Fibroblast of villous mesenchyme (primary cell): ENCODE measurements at regions not wholly inside any gene's neighbourhood (a gene's known extent, or its start where the extent isn't known, plus 50 kb on each side); places are given as distances from the start of the nearest gene placed in this dataset.

Experiments
- DNase-seq: peaks from one replicate; pipeline ENCODE4 v3.0.0-alpha.2; 2010; ENCODE audit warnings: low read depth
- H3K4me3 ChIP-seq: 2 replicates; pipeline ENCODE4 v1.5.1; 2011; ENCODE audit warnings: low read depth, mild to moderate bottlenecking, low read length
- TF ChIP-seq, protein P1 (sequence below): IDR thresholded peaks from 2 replicates; pipeline ENCODE4 v1.5.1; 2012; ENCODE audit warnings: low read depth, mild to moderate bottlenecking, low read length; ENCODE audit not compliant: insufficient read depth

DNA sequence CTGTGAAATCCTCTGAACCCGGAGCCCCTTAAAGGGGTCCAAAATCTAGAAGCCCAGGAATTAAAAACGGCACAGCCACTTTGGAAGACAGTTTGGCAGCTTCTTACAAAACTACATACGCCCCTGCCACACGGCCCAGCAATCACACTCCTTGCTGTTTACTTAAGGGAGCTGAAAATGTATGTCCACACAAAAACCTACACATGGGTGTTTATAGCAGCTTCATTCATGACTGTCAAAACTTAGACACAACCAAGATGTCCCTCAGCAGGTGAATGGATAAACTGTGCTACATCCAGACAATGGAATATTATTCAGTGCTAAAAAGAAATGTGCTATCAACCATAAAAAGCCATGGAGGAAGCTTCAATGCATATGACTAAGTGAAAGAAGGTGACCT, 162.5 kb downstream of the NUP210 start:
- TF ChIP-seq, protein P1, sequence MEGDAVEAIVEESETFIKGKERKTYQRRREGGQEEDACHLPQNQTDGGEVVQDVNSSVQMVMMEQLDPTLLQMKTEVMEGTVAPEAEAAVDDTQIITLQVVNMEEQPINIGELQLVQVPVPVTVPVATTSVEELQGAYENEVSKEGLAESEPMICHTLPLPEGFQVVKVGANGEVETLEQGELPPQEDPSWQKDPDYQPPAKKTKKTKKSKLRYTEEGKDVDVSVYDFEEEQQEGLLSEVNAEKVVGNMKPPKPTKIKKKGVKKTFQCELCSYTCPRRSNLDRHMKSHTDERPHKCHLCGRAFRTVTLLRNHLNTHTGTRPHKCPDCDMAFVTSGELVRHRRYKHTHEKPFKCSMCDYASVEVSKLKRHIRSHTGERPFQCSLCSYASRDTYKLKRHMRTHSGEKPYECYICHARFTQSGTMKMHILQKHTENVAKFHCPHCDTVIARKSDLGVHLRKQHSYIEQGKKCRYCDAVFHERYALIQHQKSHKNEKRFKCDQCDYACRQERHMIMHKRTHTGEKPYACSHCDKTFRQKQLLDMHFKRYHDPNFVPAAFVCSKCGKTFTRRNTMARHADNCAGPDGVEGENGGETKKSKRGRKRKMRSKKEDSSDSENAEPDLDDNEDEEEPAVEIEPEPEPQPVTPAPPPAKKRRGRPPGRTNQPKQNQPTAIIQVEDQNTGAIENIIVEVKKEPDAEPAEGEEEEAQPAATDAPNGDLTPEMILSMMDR: no peak
- no peak overlapping the region for H3K4me3 ChIP-seq
- no peak for DNase-seq

DNA sequence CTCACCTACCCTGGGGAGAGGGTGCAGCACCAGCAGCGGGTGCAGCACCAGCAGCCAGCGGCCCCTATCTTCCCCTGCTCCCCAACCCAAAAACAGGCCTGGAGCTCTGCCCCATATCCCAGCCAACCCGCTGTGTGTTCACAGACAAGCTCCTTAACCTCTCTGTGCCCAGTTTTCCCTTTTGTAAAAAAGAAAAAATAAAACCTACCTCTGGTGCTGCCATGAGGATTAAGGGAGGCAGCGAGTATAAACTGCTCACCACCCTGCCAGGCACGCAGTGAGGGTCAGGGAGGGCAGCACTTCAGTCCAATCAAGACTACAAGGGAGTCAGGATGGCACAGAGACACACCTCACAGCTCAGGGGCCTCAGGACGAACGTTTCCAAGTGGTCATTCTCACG, 163.3 kb downstream of the NUP210 start:
- H3K4me3 ChIP-seq: no peak overlapping the region
- TF ChIP-seq, protein P1: no peak
- DNase-seq: no peak

DNA sequence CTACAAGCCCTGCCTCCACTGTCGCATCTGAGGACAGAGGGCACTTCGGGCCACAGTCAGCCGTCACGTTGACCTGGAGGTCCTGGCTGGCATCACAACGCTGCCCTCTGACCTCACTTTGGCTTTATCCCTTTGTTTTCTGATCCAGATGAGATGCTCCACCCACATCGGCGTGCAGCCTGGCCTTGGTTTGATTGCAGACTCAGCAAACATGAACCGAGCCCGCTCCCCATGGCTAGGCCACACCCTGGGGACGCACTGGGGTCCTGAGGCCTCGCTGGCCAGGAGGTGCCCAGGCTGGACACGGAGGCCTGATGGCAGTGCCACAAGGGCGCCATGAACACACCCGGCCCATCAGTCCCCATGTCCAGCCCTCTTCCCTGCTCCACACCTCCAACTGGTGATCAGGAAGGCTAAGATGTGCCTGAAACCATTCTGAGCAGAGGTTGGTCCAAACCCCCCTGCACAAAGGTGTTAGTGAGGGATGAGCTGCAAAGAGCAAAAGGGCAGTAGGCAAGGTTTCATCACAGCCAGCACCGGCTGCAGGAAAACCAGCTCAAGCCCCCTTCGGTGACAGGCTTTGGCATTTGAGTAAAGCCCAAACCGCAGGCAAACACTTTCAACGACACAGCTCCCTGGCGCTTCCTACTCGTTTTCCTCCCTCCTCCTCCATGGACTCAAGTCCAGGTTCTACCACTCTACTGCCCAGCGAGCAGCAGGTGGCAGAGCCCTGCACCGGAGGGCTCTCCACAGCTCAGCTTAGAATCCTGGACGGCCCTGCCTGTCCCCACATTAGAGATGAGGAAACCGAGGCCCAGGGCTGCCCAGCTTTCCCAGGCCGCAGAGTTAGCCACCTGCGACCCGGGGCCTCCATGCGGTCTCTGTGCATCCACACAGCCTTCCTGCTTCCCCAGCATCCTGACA, 165.8 kb downstream of the NUP210 start:
- no peak for DNase-seq
- H3K4me3 ChIP-seq: no peak overlapping the region
- TF ChIP-seq, protein P1: no peak

DNA sequence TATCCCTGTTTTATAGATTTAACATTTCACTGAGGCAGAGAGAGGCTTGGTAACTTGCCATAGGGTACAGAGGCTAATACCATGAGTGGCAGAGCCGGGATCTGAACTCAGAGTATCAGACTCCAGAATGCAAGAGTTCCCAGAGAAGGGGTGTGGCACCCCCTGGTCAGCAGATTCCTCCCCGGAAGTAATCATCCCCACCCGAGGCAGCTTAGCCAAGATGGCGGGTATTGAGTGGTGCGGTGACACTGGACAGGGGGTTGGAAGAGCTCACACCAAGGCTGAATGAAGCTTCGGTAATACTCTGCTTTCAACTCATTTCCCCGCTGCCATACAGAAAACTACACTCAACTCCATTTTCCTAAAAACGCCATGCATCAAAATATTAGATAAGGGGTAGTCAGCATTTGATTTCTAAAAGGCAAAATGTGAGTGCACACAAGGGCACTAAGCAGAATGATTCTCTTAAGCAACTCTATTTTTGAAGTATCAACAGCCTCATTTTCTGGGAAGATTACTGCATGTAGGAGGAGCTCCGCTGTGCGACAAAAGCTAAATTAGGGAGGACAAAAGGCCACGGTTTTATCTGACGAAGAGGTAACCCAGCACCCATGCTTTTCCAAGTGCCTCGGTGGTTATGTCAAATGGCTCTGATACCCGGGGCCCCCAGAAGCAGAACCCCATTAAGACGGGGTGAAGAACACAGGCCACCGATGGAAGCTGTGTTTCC, 166.7 kb downstream of the NUP210 start:
- no peak overlapping the region for H3K4me3 ChIP-seq
- DNase-seq: no peak
- TF ChIP-seq, protein P1: no peak

DNA sequence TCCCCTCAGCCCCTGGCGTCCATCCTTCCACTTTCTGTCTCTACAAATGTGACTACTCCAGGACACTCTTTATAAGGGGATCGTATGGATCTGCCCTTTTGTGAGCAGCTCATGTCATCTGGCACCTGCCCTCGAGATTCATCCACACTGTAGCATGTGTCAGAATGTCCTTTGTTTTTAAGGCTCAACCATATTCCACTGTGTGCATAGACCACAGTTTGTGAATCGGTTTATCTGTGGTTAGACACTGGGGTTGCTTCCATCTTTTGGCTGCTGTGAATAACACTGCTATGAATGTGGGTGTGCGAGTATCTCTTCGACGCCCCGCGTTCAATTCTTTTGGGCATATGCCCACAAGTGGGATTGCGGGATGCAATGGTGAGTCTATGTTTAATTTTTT, 167.9 kb downstream of the NUP210 start:
- TF ChIP-seq, protein P1: no peak
- H3K4me3 ChIP-seq: no peak overlapping the region
- DNase-seq: no peak

DNA sequence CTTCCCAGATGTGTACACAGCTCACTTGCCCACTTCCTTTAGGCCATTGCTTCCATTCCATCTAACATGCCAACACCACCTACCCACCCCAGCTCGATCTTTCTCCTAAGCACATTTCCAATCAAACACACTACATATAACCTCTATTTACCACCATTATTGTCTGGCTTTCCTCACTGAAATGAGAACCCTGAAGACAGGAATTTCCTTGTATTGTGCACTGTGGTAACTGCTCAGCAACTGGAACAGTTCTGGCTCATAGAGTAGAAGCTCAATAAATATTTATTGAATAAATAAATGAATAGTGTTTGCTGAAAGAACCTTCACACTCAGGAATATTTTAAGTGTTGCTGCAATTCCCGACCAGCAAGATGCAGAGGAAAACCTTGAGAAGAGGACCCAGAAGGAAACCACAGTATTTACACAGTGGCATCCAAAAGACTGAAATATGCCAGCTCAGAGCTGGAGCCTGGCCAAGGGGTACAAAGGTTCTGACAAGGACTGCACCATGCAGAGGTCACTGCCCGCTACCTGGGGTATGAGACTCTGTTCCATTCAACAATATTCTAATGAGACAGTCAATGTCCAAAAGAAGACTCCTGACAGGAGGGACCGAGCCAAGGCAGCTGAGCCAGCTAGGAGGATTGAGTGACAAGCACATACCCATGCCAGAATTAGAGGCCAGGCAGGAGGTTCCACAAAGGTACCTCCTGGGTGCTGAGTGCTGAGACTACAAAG, 168.8 kb downstream of the NUP210 start:
- H3K4me3 ChIP-seq: no peak overlapping the region
- DNase-seq: no peak
- TF ChIP-seq, protein P1: no peak
